ENCODE measurements at regions not wholly inside any gene's neighbourhood (a gene's known extent, or its start where the extent isn't known, plus 50 kb on each side); places are given as distances from the start of the nearest gene placed in this dataset.

- no peak for DNase-seq
- Mint-ChIP-seq H3K27ac (ENCODE audit: unreplicated experiment) (no peak overlapping the region), H3K4me1 (ENCODE audit: low read depth, unreplicated experiment) (peaks cover 24% of the 10 kb centered on the region), H3K4me3 (ENCODE audit: unreplicated experiment) (no peak overlapping the region), H3K9me3 (ENCODE audit: unreplicated experiment) (peaks cover 5% of the 10 kb centered on the region), H3K27me3 (ENCODE audit: unreplicated experiment) (no peaks in the 10 kb centered on the region), H3K36me3 (ENCODE audit: unreplicated experiment) (no peaks in the 10 kb centered on the region)
- no peak for TF ChIP-seq CTCF (IDR thresholded peaks at IDR 0.05; ENCODE audit: partially characterized antibody, unreplicated experiment)
These were observed 111.0 kb downstream of the HSPH1 start for GRCh38 chr13:31050486-31051400.

- no peaks in the 10 kb centered on the region for H3K36me3 Mint-ChIP-seq (ENCODE audit: unreplicated experiment)
- TF ChIP-seq CTCF (IDR thresholded peaks at IDR 0.05; ENCODE audit: partially characterized antibody, unreplicated experiment), result no peak
These were observed 111.9 kb downstream of the HSPH1 start for GRCh38 chr13:31049833-31050232.

DNA sequence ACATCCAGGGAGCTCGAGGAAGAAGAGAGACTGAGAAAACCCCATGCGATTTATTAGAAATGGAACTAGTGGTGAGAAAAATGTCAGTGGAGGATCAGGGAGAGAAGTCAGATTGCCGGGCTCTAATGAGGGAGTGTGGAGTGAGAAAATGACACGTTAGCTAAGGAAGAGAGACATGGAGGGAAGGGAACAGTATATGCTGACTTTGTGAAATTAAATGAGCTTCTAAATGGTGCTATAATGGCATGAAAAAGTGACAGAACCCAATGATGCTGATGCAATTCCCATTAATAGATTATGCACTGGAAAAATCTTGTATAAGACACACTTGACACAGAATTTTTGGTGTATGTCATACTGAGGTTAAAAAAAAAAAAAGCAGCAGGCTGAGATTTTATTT, 112.6 kb downstream of the HSPH1 start:
- no peak for DNase-seq
- H3K36me3 Mint-ChIP-seq (ENCODE audit: unreplicated experiment), result no peaks in the 10 kb centered on the region
- no peaks in the 10 kb centered on the region for H3K27me3 Mint-ChIP-seq (ENCODE audit: unreplicated experiment)
- H3K4me1 Mint-ChIP-seq (ENCODE audit: low read depth, unreplicated experiment), result peaks cover 31% of the 10 kb centered on the region
- no peak for TF ChIP-seq CTCF (IDR thresholded peaks at IDR 0.05; ENCODE audit: partially characterized antibody, unreplicated experiment)
- no peak overlapping the region for H3K4me3 Mint-ChIP-seq (ENCODE audit: unreplicated experiment)
- peaks cover 6% of the 10 kb centered on the region for H3K9me3 Mint-ChIP-seq (ENCODE audit: unreplicated experiment)
- no peak overlapping the region for H3K27ac Mint-ChIP-seq (ENCODE audit: unreplicated experiment)

More at GRCh38 chr13:31049833-31050232, 111.9 kb downstream of the HSPH1 start:
- Mint-ChIP-seq H3K4me3 (ENCODE audit: unreplicated experiment) (no peak overlapping the region), H3K9me3 (ENCODE audit: unreplicated experiment) (peaks cover 5% of the 10 kb centered on the region), H3K27ac (ENCODE audit: unreplicated experiment) (no peak overlapping the region), H3K27me3 (ENCODE audit: unreplicated experiment) (no peaks in the 10 kb centered on the region), H3K4me1 (ENCODE audit: low read depth, unreplicated experiment) (peaks cover 27% of the 10 kb centered on the region)
- DNase-seq, result peak; percentile 36

DNA sequence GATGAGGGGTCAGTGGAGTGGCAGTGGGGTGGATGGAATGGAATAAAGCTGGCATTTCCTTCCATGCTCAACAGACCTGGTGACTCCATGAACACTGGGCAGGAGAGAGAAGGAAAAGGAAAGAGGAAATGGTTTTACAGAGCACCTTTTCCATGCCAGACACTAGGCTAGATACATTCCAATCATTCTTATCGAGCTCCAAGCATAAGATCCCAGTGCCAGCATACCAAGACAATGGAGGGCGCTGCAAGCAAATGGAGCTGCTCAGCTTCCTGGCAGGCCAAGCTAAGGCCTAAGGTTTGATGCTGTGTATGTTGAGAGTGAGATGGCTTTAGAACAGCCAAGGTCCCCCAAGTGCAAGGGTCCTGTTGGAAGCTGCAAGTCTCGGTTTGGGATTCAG, 113.2 kb downstream of the HSPH1 start:
- DNase-seq, result no peak
- H3K9me3 Mint-ChIP-seq (ENCODE audit: unreplicated experiment), result peaks cover 8% of the 10 kb centered on the region
- H3K4me3 Mint-ChIP-seq (ENCODE audit: unreplicated experiment), result no peak overlapping the region

More for the DNA sequence above, 113.2 kb downstream of the HSPH1 start:
- Mint-ChIP-seq H3K36me3 (ENCODE audit: unreplicated experiment) (no peaks in the 10 kb centered on the region), H3K27me3 (ENCODE audit: unreplicated experiment) (no peaks in the 10 kb centered on the region), H3K4me1 (ENCODE audit: low read depth, unreplicated experiment) (peaks cover 35% of the 10 kb centered on the region), H3K27ac (ENCODE audit: unreplicated experiment) (no peak overlapping the region)
- TF ChIP-seq CTCF (IDR thresholded peaks at IDR 0.05; ENCODE audit: partially characterized antibody, unreplicated experiment), result no peak

Measured in glutamatergic neuron (in vitro differentiated cells).